Ovary (tissue), 3 donors: ENCODE measurements at regions not wholly inside any gene's neighbourhood (a gene's known extent, or its start where the extent isn't known, plus 50 kb on each side); places are given as distances from the start of the nearest gene placed in this dataset.

Experiments
- EP300 ChIP-seq: sonication (generic); formaldehyde crosslinking; IDR thresholded peaks from one replicate; pipeline ENCODE4 v1.6.1; 2017; ENCODE audit warnings: antibody characterized with exemption
- POLR2A ChIP-seq: fragments of 450-650 bp; IDR thresholded peaks from one replicate; pipeline ENCODE4 v1.6.1; 2017; ENCODE audit warnings: antibody characterized with exemption, mild to moderate bottlenecking, moderate library complexity
- TF ChIP-seq, protein P1 (sequence below), 3 donors: fragments of 450-650 bp in 2 of 3; fragments of 200-600 bp in 1 of 3; IDR thresholded peaks; one replicate each; pipeline versions ENCODE4 v1.5.1 to v1.8.0; 2016 to 2022; ENCODE audit warnings: antibody characterized with exemption in 3 of 3, mild to moderate bottlenecking in 1 of 3
- donor health status: DM: no; HTN: no; CAD: no.

DNA sequence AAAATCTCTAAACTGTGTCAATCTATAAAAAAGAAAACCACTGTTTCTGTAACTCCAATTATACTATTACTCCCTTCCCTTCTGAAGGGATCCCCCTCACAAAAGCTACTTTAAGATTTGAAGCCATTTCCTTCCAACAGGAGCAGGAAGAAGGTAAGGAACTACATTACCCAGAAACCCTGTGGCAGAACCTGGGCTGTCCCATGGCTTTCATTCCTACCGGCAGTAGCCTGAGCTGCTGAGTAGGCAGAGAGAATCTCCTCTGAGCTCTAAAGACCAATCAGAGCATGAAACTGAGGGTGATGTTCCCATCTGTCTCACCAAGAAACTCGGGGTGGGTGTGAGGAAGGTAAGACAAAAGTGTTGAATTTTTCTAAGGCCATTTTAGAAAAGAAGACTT, 108.0 kb upstream of the LRFN2 start:
- TF ChIP-seq, protein P1, sequence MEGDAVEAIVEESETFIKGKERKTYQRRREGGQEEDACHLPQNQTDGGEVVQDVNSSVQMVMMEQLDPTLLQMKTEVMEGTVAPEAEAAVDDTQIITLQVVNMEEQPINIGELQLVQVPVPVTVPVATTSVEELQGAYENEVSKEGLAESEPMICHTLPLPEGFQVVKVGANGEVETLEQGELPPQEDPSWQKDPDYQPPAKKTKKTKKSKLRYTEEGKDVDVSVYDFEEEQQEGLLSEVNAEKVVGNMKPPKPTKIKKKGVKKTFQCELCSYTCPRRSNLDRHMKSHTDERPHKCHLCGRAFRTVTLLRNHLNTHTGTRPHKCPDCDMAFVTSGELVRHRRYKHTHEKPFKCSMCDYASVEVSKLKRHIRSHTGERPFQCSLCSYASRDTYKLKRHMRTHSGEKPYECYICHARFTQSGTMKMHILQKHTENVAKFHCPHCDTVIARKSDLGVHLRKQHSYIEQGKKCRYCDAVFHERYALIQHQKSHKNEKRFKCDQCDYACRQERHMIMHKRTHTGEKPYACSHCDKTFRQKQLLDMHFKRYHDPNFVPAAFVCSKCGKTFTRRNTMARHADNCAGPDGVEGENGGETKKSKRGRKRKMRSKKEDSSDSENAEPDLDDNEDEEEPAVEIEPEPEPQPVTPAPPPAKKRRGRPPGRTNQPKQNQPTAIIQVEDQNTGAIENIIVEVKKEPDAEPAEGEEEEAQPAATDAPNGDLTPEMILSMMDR (IDR thresholded peaks at IDR 0.05), result no peak
- TF ChIP-seq POLR2A, result no peak
- TF ChIP-seq EP300, result no peak
